Fibroblast of upper back skin (primary cell): ENCODE measurements at regions not wholly inside any gene's neighbourhood (a gene's known extent, or its start where the extent isn't known, plus 50 kb on each side); places are given as distances from the start of the nearest gene placed in this dataset.

Experiments
- DNase-seq: peaks from one replicate; pipeline ENCODE4 v3.0.0-alpha.2; 2013

DNA sequence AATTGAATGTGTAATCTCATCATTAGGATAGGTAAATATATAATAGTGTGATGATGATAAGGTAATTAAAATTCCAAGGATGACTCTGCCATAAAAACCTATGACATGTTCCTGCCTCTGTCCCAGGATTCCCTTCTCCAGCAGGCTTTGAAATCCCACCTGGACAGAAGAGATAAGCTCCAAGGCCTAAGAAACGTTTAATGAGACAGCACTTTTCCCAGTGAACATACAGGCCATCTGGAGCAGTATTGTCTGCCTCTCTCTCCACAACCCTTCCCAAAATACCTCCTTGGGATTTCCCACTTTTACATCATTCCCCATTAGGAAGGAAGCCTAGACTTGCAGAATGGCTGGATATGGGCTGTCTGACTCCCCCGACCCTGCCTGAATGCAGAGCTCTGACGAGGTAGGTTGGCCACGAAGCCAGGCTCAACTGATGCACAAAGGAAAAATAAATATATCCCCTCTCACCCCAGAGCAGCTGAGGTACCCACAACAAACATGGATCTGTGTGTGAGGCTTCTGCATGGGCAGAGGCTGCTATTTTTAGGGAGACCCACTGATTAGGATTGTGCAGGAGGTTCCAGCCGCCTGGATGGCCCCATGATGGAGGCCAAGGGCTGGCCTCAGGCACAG lies 71.0 kb downstream of the TMPRSS5 start:
- peak; percentile 19 for DNase-seq

DNA sequence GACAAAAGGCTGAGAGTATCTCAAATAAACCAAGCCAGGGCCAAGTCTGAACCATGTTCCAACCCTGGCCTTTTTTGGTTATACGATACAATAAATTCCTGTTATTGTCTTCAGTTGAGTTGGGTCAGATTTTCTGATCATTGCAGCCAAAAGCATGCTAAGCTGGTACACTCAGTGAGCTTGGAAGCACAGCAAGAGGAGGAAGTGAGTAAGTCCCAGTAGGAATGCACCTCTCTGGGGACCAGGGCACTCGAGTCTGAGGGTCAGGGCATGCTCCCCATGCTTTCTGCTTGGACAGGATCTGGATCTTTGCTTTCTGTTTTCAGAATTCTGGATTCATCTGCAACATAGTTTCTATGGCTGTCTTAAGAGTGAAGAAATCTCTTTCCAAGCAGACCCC lies 73.1 kb downstream of the TMPRSS5 start:
- DNase-seq, result peak; percentile 34

DNA sequence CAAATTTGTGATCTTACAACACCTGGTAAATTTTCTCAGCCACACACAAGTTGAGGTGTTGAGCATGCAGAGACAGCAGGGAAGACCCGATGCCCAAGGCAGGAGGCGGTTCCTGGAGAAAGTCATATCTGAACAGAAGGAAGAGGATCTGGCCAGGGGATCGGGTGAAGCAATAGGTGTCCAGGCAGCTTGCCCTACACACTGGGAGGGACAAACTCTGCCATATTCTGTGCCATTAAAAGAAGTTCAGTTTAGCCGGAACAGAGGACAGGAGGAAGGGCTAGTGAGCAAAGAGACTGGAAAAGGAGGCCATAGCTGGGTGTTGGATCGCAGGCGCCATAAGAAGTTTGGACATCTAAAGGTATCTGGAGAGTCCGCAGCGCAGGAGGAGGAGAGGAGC lies 76.5 kb downstream of the TMPRSS5 start:
- DNase-seq, result no peak

DNA sequence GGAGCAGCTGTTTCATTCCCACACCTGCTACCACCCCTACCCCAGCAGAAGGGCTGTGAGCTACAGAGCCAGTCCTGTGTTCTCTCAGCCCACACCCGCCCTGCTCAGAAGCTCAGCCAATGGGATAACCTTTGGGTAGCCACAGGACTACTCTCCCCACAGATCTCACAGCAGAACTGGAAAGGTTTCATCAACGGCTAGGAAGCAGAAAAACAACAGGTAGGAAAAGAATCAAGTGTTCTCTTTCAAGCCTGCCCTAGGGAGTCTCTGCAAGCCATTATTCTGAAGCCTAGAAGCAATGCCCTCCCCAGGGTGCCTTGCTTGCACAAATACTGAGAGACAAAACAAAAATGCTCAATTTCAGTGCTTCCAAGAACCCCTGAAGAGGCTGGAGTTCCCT lies 77.2 kb downstream of the TMPRSS5 start:
- no peak for DNase-seq

DNA sequence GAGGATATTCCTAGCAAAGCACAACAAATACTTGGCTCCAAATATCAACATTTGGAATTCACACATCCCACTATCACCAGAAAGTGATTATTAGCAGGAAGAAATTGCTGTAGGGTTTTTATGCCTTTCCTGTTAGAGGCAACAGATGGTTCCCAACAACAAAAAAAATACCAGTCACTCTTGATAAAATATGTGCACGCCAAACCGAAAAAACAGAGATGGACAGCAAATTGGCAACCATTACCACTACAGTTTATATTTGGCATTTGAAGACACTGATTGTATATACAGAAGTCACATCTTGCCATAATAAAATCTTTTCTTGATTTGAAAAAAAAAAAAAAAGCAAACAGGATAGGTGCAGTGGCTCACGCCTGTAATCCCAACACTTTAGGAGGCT lies 78.2 kb downstream of the TMPRSS5 start:
- DNase-seq, result no peak

DNA sequence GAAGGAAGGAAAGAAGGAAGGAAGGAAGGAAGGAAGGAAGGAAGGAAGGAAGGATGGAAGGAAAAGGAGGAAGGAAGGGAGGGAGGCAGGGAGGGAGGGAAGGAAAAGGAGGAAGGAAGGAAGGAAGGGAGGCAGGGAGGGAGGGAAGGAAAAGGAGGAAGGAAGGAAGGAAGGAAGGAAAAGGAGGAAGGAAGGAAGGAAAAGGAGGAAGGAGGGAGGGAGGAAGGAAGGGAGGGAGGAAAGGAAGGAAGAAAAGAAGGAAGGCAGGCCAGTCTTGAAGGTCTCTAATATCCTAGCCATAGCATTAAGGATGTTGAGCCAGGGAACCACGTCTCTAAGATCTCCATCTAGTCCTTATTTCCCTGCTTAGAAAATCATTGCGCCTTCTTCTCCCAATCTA lies 78.8 kb downstream of the TMPRSS5 start:
- DNase-seq, result no peak

DNA sequence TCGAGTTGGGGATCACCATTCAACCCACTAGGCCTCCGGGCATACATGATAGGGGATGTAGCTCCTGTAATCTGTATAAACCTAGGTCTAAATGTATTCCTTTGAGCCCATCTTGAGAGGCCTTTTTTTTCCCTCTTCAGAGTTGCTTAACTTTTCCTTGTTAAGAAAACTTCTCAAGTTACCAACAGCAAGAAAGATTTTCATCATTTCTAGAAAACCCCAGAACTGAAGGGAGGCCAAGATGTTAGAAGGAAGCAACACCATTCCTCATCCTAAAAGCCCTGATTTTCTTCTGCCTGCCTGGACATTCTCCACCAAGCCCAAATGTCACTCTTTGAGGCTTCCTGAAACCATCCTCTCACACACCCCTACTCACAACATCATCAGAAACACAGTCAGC lies 79.4 kb downstream of the TMPRSS5 start:
- DNase-seq, result no peak

DNA sequence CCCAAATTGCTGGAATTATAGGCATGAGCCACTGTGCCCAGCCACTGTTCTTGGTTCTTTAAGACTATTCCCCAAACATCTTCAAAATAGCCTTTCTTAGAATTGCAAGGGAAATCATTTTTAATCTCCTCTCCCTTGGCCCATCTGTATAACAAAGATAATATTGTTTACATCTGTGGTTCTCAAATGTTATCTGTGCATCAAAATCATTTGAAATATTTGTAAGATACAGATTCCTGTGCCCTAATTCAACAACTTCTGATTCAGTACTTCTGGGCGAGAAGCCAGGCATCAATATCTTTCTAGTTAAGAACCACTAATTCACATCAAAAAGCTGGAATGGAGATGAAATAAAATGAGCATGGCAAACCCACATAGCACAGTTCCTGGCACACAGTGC lies 83.0 kb downstream of the TMPRSS5 start:
- DNase-seq, result peak; percentile 20

DNA sequence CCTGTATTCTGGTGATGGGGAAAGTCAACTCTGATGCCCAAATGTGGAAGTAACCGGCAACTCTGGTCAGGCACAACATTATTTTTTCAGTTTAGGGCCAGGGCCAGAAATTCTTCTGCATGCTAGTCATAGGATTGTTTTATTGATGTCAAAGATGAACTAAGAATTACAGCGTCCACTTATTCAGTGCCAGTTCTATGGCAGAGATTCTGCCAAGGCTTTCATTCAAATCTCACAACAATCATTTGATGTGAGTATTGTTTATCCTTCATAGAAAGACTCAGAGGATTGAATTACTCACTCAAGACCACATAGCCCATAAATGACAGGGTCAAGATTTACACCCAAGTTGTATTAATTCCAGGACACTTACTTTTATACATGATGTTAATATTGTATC lies 87.7 kb downstream of the TMPRSS5 start:
- DNase-seq, result peak; percentile 63

DNA sequence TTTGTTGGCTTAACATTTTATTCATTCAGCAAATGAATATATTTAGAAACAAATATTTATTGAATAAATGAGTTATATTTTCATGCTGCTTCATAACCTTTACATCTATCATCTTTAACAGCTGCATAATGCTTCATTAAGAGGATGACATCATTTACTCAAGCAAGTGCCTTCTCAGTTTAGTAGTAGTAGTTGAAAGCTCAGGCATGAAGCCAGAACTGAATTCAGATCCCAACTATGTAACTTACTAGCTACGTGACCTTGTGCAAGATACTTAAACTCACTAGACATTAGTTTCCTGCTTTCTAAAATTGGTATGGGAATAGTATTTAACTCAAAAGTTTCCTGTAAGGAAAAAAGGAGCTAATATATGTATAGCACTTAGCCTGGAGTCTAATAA lies 90.3 kb downstream of the TMPRSS5 start:
- DNase-seq, result peak; percentile 57

DNA sequence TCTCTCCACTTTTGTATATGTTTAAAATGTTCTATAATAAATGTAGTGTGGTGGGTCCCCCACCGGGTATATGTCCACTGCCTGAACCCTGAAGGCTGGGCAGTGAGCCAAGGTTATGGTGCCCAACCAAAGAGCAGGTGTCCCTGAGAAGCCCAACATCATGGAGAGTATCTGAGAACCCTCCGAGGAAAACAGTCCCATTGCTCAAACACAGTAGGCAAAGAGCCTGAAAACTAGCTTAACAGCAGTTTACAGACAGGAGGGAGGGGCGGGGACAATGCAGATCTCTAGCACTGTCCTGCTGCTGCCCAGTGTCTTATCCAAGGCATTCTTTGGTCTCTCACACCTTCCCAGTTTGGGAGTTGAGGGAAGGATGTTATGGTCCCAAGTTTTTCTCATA lies 91.0 kb downstream of the TMPRSS5 start:
- DNase-seq, result no peak

DNA sequence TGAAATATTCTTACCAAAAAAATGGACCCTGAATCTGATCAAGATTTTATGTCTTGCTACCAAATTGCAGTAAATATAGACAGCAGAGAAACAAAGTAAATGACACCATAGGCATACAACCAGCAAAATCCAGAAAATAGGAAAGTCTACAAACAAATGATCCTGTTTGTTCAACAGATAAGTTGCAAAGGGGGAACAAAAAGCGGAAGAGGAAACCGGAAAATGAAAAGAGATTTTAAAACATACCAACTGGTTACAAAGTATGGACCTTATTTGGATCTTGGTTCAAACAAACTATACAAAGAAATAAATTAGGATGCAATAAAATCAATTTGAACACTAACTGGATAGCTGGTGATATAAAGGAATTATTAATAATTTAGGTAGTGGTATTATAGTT lies 92.0 kb downstream of the TMPRSS5 start:
- no peak for DNase-seq

DNA sequence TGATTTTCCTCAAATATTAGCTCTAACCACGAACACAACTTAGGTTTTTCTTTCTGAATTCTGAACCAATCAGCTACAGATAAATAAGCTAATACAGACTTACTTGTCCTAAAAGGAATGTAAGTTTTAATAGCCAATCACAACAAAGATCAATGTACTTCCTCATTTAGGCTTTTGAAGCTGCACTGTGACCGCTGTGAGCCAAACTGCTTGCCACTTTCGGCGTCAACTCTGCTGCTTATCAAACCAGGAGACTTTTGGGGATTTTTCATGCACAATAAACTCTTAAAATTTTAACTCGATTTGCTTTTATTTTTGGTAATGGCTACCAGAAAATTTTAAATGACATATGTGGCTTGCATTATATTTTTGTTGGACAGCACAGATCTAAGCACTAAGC lies 92.5 kb downstream of the TMPRSS5 start:
- DNase-seq, result no peak

DNA sequence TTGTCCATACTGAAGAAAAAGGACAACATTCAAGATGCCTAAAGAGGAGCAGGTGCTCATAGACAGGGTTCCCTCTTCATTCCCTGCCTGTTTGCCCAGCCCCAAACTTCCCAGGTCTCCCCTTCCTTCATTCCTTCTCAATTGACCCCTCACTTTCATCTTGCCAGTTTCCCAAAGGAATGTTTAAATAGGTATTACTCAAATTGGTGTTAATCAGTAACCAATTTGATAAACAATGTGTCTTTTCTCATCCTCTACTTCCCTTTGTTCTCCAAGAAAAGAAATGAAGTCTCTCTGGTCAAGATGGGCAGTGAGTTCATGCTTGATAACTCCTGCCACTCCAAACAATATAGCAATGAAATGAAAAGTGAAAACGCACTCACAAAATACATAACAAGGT lies 101.9 kb downstream of the TMPRSS5 start:
- DNase-seq, result no peak

DNA sequence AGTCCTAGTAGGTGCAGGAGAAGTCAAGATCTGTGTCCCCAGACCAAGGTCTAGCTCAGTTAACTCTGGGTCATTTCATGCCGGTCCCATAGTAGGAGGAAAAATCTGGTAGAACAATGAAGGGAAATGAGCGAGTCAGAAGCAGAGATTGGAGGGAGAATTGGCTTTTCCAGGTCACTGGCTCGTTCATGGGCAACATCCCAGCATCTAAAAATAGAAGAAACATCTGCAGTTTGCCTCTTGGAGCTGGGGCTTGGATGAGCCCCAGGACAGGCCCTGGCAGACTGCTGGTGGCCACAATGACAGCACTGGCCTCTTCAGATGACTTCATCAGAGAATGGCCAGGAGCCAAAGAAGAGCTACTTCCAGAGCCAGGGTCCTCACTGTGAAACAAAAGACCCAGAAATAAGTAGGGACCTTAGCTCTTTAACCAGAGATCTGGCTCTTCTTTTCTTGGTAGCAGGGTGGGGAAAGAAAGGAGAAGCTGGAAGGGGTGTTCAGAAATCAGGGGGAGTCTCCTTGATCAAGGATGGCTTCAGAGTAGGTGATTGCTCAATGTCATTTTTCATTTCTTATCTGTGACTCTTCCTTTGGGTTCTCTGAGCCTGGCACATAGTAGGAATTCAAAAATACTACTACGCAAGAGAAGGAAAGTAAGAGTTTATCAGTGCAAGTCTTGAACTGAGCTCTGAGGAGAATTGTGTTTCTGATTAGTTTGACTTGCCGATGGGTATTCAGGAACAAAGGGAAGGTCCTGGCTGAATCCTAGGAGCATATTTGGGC lies 102.6 kb downstream of the TMPRSS5 start:
- peak; percentile 46 for DNase-seq

DNA sequence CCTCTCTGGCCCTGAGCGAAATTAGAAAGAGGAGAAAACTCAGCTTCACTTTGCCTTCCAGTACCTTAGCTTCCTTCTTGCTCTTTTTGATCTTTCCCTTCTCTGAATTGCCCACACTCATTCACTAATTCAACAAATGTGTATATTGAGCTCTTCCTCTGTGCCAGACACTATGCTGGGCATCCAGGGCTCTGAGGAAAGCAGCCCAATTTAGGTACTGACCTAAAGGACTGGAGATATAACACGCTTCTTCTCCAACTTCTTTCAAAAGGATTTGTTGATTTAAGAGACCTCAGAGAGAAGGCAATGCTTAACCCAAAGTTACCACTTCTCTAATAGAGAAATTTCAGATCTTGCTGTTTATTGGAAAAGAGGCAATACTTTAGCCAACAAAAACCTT lies 103.6 kb downstream of the TMPRSS5 start:
- no peak for DNase-seq

DNA sequence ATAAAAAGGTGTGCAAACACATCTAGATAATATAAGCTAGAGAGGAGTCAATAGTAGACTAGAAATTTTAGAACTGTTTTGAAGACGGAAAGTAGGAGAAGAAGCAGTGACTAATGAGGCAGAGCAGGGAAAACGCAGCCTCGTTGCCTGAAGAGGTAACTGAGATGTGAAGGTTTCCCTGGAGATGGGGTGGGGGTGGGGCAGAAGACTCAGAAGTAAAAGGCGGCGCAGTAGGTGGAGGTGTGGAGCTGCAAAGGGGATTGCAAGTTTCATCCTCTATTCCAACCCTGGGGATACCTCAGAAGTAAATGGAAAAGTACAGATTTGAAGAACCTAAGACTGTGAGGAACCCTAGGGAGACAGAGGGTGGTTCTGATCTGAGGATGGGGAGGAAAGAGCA lies 109.5 kb downstream of the TMPRSS5 start:
- no peak for DNase-seq

DNA sequence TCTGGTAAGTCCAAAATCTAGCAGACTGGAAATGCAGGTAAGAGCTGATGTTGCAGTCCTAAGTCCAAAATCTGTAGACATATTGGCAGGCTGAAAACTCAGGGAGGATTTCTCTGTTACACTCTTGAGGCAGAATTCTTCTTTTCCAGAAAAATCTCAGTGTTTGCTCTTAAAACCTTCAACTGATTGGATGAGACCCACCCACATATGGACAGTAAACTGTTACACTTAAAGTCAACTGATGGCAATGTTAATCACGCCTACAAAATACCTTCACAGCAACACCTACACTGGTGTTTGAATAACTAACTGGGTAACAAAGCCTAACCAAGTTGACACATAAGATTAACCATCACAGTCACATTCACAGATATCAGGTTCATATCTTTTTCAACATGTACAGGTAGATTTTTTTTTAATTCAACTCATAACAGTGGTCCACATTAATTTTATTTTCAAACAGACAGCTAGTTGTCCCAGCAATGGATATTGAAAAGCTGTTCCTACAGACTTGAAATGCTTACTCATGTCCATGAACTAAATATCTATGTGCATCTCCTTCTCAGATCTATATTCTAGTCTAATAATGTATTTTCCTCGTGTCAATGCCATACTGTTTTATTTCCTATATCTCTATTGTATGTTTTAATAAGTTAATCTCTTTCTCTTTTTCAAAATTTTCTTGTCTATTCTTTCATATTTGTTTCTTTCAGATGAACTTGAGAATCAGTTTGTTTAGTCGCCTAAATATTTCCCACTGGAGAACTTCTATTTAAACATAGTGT lies 110.1 kb downstream of the TMPRSS5 start:
- no peak for DNase-seq

DNA sequence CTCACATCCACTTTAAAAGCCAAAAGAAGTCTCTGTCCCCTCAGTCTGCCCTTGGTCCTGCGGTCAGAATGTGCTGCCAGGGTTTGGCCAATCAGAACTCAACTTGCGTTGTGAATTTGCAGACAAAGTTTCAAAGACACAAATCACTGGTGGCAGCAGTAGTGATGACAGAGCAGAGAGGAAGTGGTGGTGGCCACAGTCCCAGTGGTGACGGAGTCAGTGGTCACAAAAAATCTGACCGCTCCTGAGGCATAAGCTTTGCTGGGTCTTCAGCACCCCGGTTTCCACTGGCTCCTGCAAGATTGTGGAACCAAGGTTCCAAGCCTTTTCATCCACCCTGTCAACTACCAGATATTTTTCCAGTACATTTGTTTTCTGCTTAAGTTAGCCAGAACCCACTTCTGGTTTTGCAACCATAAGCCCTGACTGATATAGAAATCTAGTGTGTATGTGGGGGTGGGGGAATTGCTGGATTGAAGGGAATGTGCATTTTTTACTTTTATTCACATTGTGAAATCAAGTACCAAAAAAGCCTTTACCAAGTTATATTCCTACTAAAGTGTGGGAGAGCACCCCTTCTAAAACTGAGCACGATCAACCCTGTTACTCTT lies 112.3 kb downstream of the TMPRSS5 start:
- DNase-seq, result peak; percentile 26

DNA sequence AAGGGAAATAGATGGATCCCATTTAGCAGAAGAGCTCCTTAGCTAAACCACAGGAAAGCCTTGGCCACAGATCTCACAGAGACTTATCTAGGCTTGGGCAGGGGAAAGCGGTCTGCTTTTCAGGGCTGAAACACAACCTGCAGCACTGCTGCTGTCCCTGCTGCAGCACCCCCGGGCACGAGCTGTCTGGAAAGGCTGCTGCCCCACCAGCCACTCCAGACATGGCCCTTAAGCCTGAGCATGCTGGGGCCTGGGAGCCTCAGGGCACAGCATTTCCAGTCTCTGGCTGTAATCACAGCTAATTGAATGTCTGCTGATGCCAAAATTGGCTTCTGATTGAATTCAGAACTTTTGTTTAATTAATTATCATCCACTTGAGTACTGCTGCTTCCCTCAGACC lies 115.0 kb downstream of the TMPRSS5 start:
- DNase-seq, result no peak

DNA sequence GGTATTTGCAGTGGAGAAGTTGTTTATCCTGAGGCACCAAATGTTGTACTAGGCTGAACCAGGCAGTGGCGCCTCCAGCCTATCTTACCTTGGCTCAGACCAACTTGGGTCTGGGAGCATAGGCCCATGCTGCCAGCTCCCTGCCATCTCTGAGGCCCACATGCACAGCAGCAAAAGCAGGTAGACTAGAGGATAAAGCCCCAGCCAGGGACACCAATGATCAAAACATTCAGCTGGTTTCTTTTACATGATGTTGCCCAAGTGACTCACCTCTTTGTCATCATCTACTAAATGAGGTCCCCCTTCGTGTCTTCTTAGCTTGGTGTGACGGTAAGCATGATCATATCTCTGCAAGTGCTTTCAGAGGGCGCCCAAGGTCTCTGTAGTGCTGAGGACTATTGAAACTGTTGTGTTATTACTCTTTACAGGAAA lies 112.1 kb upstream of the DRD2 start:
- DNase-seq, result peak; percentile 7

DNA sequence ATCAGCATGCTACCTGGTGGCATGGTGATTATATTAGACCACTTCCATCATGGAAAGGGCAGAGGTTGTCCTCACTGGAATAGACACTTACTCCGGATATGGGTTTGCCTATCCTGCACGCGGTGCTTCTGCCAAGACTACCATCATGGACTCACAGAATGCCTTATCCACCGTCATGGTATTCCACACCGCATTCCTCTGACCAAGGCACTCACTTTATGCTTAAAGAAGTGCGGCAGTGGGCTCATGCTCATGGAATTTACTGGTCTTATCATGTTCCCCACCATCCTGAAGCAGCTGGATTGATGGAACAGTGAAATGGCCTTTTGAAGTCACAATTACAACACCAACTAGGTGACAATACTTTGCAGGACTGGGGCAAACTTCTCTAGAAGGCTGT lies 109.2 kb upstream of the DRD2 start:
- no peak for DNase-seq

DNA sequence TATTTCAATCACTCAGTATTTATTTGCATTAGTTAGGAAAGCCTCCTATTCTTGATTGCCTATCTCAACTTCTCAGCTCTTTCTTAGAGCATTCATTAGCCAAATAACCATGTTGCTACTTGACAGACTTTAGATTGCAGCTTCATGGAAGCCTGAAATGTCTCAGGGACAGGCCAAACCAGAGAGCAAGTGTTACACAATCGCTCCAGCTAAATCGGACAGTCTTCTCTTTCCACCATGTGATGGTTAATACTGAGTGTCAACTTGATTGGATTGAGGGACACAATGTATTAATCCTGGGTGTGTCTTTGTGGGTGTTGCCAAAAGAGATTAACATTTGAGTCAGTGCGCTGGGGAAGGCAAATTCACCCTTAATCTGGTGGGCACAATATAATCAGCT lies 106.5 kb upstream of the DRD2 start:
- no peak for DNase-seq
